ENCODE measurements at regions not wholly inside any gene's neighbourhood (a gene's known extent, or its start where the extent isn't known, plus 50 kb on each side); places are given as distances from the start of the nearest gene placed in this dataset.

GRCh38 chr4:57231781-57232180 lies 121.6 kb upstream of the IGFBP7 start:
- TF ChIP-seq, protein P1, sequence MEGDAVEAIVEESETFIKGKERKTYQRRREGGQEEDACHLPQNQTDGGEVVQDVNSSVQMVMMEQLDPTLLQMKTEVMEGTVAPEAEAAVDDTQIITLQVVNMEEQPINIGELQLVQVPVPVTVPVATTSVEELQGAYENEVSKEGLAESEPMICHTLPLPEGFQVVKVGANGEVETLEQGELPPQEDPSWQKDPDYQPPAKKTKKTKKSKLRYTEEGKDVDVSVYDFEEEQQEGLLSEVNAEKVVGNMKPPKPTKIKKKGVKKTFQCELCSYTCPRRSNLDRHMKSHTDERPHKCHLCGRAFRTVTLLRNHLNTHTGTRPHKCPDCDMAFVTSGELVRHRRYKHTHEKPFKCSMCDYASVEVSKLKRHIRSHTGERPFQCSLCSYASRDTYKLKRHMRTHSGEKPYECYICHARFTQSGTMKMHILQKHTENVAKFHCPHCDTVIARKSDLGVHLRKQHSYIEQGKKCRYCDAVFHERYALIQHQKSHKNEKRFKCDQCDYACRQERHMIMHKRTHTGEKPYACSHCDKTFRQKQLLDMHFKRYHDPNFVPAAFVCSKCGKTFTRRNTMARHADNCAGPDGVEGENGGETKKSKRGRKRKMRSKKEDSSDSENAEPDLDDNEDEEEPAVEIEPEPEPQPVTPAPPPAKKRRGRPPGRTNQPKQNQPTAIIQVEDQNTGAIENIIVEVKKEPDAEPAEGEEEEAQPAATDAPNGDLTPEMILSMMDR (IDR thresholded peaks at IDR 0.05) = no peak
- no peak for TF ChIP-seq ZFX (IDR thresholded peaks at IDR 0.05; ENCODE audit: borderline replicate concordance)

Measured in 22Rv1 (cell line).